ENCODE measurements at regions not wholly inside any gene's neighbourhood (a gene's known extent, or its start where the extent isn't known, plus 50 kb on each side); places are given as distances from the start of the nearest gene placed in this dataset.

- TF ChIP-seq MEIS2 (IDR thresholded peaks at IDR 0.05; ENCODE audit: partially characterized antibody) (no peak), ESRRB (CRISPR knock-in tag; IDR thresholded peaks at IDR 0.05; ENCODE audit: borderline replicate concordance) (no peak), ZNF146 (CRISPR knock-in tag; IDR thresholded peaks at IDR 0.05; ENCODE audit: unreplicated experiment) (no peak)
These were observed 90.7 kb upstream of the KRR1 start (continued) for GRCh38 chr12:75602106-75602505.

- H3K4me2 ChIP-seq (ENCODE audit: insufficient read depth, low read length): no peak overlapping the region
- H3K27ac ChIP-seq (ENCODE audit: extremely low read depth, low read depth, low read length): no peak overlapping the region
- ChIA-PET CTCF (ENCODE audit: low intra/inter-chr PET ratio) (no interaction called here), POLR2A (no interaction called here)
- DNase-seq (ENCODE audit: extremely low read depth in 1 of 4, low spot score in 3 of 4): no peak
- ATAC-seq: no peak
- no peaks in the 10 kb centered on the region for H3K9me1 ChIP-seq (ENCODE audit: control insufficient read depth, insufficient read depth, low read length)
- no peaks in the 10 kb centered on the region for H4K20me1 ChIP-seq (replicated peaks; ENCODE audit: control insufficient read depth, insufficient read depth, low read length)
- no peak for FAIRE-seq
- no peak for TF ChIP-seq ZNF140 (CRISPR knock-in tag; IDR thresholded peaks at IDR 0.05)
- peak; percentile 60 for TF ChIP-seq ATF3 (IDR thresholded peaks at IDR 0.05)
- no peak for TF ChIP-seq ATF3 (CRISPR knock-in tag; conservative IDR thresholded peaks at IDR 0.05)
- peaks cover 0 to 4% of the 10 kb centered on the region in 2 experiments; a peak in 1 of 5 replicates for H3K27me3 ChIP-seq (ENCODE audit: control insufficient read depth in 2 of 2, insufficient read depth in 2 of 2, low read length in 2 of 2)
- H3K79me2 ChIP-seq (ENCODE audit: control insufficient read depth, insufficient read depth, low read length): no peaks in the 10 kb centered on the region
- H3K9me3 ChIP-seq (replicated peaks; ENCODE audit: control insufficient read depth, insufficient read depth, low read depth, low read length): no peaks in the 10 kb centered on the region
- no peak overlapping the region for H3K4me3 ChIP-seq
- no peak overlapping the region for H3K9ac ChIP-seq (ENCODE audit: insufficient read depth in 1 of 2, low read depth in 2 of 2, low read length in 2 of 2)
- WGBS (ENCODE audit: insufficient coverage, low coverage, missing lambda C conversion rate): 23% methylated on average over 3 of the region's 3 CpGs
- in situ Hi-C loops (cut with MboI) (no loop called here), intact Hi-C loops (cut with micrococcal nuclease) (no loop called here)
- no peaks in the 10 kb centered on the region for H3K36me3 ChIP-seq (ENCODE audit: control insufficient read depth, insufficient read depth, low read length)
- H3K4me1 ChIP-seq (replicated peaks in 1 of 2; ENCODE audit: control insufficient read depth in 2 of 2, insufficient read depth in 2 of 2, low read length in 2 of 2): no peaks in the 10 kb centered on the region
- BruUV-seq (replicated peaks): no TSS peak
- no peak overlapping the region for H2AFZ ChIP-seq (ENCODE audit: low read depth, low read length)
These were observed 88.7 kb upstream of the KRR1 start for GRCh38 chr12:75600146-75600545.
